ENCODE measurements at regions not wholly inside any gene's neighbourhood (a gene's known extent, or its start where the extent isn't known, plus 50 kb on each side); places are given as distances from the start of the nearest gene placed in this dataset.
A peak's percentile ranks its signal among the peaks of the same experiment; 100 is the strongest.

GRCh38 chr2:198656869-198657268 is 800.9 kb downstream of the SATB2 start:
- no peak for TF ChIP-seq CTCF (IDR thresholded peaks at IDR 0.05; ENCODE audit: insufficient read depth, low read depth, low read length)
- no peak overlapping the region for H3K4me3 ChIP-seq (ENCODE audit: low read depth, low read length)
- DNase-seq (ENCODE audit: low read depth): no peak

GRCh38 chr2:198654646-198655045 is 803.1 kb downstream of the SATB2 start:
- TF ChIP-seq CTCF (IDR thresholded peaks at IDR 0.05; ENCODE audit: insufficient read depth, low read depth, low read length): no peak
- DNase-seq (ENCODE audit: low read depth): no peak

GRCh38 chr2:198653311-198653710 is 804.4 kb downstream of the SATB2 start:
- DNase-seq (ENCODE audit: low read depth): no peak
- no peak overlapping the region for H3K4me3 ChIP-seq (ENCODE audit: low read depth, low read length)
- no peak for TF ChIP-seq CTCF (IDR thresholded peaks at IDR 0.05; ENCODE audit: insufficient read depth, low read depth, low read length)

More at GRCh38 chr2:198654646-198655045, 803.1 kb downstream of the SATB2 start:
- H3K4me3 ChIP-seq (ENCODE audit: low read depth, low read length): no peak overlapping the region

GRCh38 chr2:198652461-198652860 is 805.3 kb downstream of the SATB2 start:
- DNase-seq (ENCODE audit: low read depth): no peak
- TF ChIP-seq CTCF (IDR thresholded peaks at IDR 0.05; ENCODE audit: insufficient read depth, low read depth, low read length): no peak
- H3K4me3 ChIP-seq (ENCODE audit: low read depth, low read length): no peak overlapping the region

GRCh38 chr2:198645816-198646215 is 811.9 kb downstream of the SATB2 start:
- no peak for DNase-seq (ENCODE audit: low read depth)
- H3K4me3 ChIP-seq (ENCODE audit: low read depth, low read length): no peak overlapping the region
- TF ChIP-seq CTCF (IDR thresholded peaks at IDR 0.05; ENCODE audit: insufficient read depth, low read depth, low read length): no peak

GRCh38 chr2:198641161-198641560 is 816.6 kb downstream of the SATB2 start:
- DNase-seq (ENCODE audit: low read depth): peak; percentile 34
- no peak overlapping the region for H3K4me3 ChIP-seq (ENCODE audit: low read depth, low read length)
- no peak for TF ChIP-seq CTCF (IDR thresholded peaks at IDR 0.05; ENCODE audit: insufficient read depth, low read depth, low read length)

- H3K4me3 ChIP-seq (ENCODE audit: low read depth, low read length): no peak overlapping the region
- DNase-seq (ENCODE audit: low read depth): no peak
- no peak for TF ChIP-seq CTCF (IDR thresholded peaks at IDR 0.05; ENCODE audit: insufficient read depth, low read depth, low read length)
Measured at GRCh38 chr2:198640463-198640862, 817.3 kb downstream of the SATB2 start.
